K562 (cell line): ENCODE measurements at regions not wholly inside any gene's neighbourhood (a gene's known extent, or its start where the extent isn't known, plus 50 kb on each side); places are given as distances from the start of the nearest gene placed in this dataset.

Experiments used
- ADNP ChIP-seq: fragments of 200-800 bp; sonication (Bioruptor generic); IDR thresholded peaks from 2 replicates; pipeline ENCODE4 v1.6.1; 2016; ENCODE audit warnings: missing genetic modification characterization, missing compliant biosample characterization
- CBFB ChIP-seq: sonication (generic); formaldehyde crosslinking; IDR thresholded peaks from 2 replicates; pipeline ENCODE4 v1.4.0; 2020; ENCODE audit warnings: mild to moderate bottlenecking, missing genetic modification reagents
- CBX2 ChIP-seq: fragments of 200-600 bp; sonication (generic); IDR thresholded peaks from one replicate; pipeline ENCODE4 v1.6.1; 2012; ENCODE audit warnings: mild to moderate bottlenecking, low read length, inconsistent platforms; ENCODE audit not compliant: insufficient read depth, poor library complexity, severe bottlenecking
- KHSRP ChIP-seq: fragments of 450-650 bp; IDR thresholded peaks from 2 replicates; pipeline ENCODE4 v1.6.1; 2017
- NFRKB ChIP-seq: fragments of 450-650 bp; IDR thresholded peaks from 2 replicates; pipeline ENCODE4 v1.6.1; 2016; ENCODE audit warnings: low read depth
- PHTF2 ChIP-seq: fragments of 250-450 bp; sonication (Bioruptor Pico); IDR thresholded peaks from 2 replicates; pipeline ENCODE4 v1.5.0; 2021; ENCODE audit warnings: mild to moderate bottlenecking
- PML ChIP-seq: IDR thresholded peaks from 2 replicates; pipeline ENCODE4 v1.6.1; 2012; ENCODE audit warnings: low read length, inconsistent platforms
- POLR2A ChIP-seq: fragments of 450-650 bp; conservative IDR thresholded peaks from 2 replicates; pipeline ENCODE4 v1.6.1; 2016
- POLR2AphosphoS5 ChIP-seq: IDR thresholded peaks from 2 replicates; pipeline ENCODE4 v1.6.1; 2011; ENCODE audit warnings: mild to moderate bottlenecking, low read depth, low read length, moderate library complexity; ENCODE audit not compliant: control insufficient read depth, insufficient read depth
- RFX5 ChIP-seq: IDR thresholded peaks from 2 replicates; pipeline ENCODE4 v1.6.1; 2011; ENCODE audit warnings: low read depth, mild to moderate bottlenecking, improper control_type of control experiment, low read length
- ZNF324 ChIP-seq: fragments of 250-450 bp; sonication (Bioruptor Pico); IDR thresholded peaks from 2 replicates; pipeline ENCODE4 v1.4.0; 2020; ENCODE audit warnings: mild to moderate bottlenecking
- TF ChIP-seq, protein P1 (sequence below): sonication (generic); formaldehyde crosslinking; IDR thresholded peaks from 2 replicates; pipeline ENCODE4 v1.8.1; 2022; ENCODE audit warnings: missing genetic modification reagents
- TF ChIP-seq, protein P2 (sequence below): sonication (generic); formaldehyde crosslinking; IDR thresholded peaks from 2 replicates; pipeline ENCODE4 v1.8.0; 2022; ENCODE audit warnings: mild to moderate bottlenecking, missing genetic modification reagents
- TF ChIP-seq, protein P3 (sequence below), 3 experiments: IDR thresholded peaks in 2 of 3; conservative IDR thresholded peaks in 1 of 3; 2 replicates each; pipeline ENCODE4 v1.5.1; 2011 to 2012; ENCODE audit warnings: low read length in 3 of 3, mild to moderate bottlenecking in 3 of 3, control low read depth in 2 of 3, improper control_type of control experiment in 1 of 3, inconsistent platforms in 1 of 3, low read depth in 1 of 3, mixed read lengths in 1 of 3, moderate library complexity in 1 of 3; ENCODE audit not compliant: insufficient read depth in 2 of 3

DNA sequence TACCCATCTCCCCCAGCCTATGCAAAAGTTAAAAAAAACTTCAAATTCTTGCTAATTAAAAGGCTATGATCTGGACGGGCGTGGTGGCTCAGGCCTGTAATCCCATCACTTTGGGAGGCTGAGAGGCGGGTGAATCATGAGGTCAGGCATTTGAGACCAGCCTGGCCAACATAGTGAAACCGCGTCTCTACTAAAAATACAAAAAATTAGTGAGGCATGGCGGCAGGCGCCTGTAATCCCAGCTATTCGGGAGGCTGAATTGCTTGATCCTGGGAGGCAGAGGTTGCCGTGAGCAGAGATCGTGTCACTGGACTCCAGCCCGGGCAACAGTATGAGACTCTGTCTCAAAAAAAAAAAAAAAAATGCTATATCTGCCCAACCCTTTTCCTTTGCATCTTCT, 925.4 kb downstream of the GALC start:
- TF ChIP-seq PML (no peak), NFRKB (no peak), POLR2AphosphoS5 (no peak), ADNP (no peak), POLR2A (no peak), RFX5 (no peak), ZNF324 (CRISPR knock-in tag) (no peak), CBFB (CRISPR knock-in tag) (no peak), PHTF2 (CRISPR knock-in tag) (no peak), CBX2 (no peak), KHSRP (no peak)
- TF ChIP-seq, protein P1, sequence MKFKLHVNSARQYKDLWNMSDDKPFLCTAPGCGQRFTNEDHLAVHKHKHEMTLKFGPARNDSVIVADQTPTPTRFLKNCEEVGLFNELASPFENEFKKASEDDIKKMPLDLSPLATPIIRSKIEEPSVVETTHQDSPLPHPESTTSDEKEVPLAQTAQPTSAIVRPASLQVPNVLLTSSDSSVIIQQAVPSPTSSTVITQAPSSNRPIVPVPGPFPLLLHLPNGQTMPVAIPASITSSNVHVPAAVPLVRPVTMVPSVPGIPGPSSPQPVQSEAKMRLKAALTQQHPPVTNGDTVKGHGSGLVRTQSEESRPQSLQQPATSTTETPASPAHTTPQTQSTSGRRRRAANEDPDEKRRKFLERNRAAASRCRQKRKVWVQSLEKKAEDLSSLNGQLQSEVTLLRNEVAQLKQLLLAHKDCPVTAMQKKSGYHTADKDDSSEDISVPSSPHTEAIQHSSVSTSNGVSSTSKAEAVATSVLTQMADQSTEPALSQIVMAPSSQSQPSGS (CRISPR knock-in tag): no peak
- TF ChIP-seq, protein P2, sequence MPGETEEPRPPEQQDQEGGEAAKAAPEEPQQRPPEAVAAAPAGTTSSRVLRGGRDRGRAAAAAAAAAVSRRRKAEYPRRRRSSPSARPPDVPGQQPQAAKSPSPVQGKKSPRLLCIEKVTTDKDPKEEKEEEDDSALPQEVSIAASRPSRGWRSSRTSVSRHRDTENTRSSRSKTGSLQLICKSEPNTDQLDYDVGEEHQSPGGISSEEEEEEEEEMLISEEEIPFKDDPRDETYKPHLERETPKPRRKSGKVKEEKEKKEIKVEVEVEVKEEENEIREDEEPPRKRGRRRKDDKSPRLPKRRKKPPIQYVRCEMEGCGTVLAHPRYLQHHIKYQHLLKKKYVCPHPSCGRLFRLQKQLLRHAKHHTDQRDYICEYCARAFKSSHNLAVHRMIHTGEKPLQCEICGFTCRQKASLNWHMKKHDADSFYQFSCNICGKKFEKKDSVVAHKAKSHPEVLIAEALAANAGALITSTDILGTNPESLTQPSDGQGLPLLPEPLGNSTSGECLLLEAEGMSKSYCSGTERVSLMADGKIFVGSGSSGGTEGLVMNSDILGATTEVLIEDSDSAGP (CRISPR knock-in tag): no peak
- TF ChIP-seq, protein P3, sequence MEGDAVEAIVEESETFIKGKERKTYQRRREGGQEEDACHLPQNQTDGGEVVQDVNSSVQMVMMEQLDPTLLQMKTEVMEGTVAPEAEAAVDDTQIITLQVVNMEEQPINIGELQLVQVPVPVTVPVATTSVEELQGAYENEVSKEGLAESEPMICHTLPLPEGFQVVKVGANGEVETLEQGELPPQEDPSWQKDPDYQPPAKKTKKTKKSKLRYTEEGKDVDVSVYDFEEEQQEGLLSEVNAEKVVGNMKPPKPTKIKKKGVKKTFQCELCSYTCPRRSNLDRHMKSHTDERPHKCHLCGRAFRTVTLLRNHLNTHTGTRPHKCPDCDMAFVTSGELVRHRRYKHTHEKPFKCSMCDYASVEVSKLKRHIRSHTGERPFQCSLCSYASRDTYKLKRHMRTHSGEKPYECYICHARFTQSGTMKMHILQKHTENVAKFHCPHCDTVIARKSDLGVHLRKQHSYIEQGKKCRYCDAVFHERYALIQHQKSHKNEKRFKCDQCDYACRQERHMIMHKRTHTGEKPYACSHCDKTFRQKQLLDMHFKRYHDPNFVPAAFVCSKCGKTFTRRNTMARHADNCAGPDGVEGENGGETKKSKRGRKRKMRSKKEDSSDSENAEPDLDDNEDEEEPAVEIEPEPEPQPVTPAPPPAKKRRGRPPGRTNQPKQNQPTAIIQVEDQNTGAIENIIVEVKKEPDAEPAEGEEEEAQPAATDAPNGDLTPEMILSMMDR (IDR thresholded peaks at IDR 0.05 in 2 of 3, conservative IDR thresholded peaks at IDR 0.05 in 1 of 3; ENCODE audit: insufficient read depth in 2 of 3, low read depth in 1 of 3, low read length in 3 of 3): no peak
